Testis (tissue), 2 donors: ENCODE measurements at regions not wholly inside any gene's neighbourhood (a gene's known extent, or its start where the extent isn't known, plus 50 kb on each side); places are given as distances from the start of the nearest gene placed in this dataset.

Experiments used
- CTCF ChIP-seq, 3 experiments: fragments of 450-650 bp in 2 of 3; fragments of 200-600 bp in 1 of 3; sonication (generic) in 1 of 3; IDR thresholded peaks; one replicate each; pipeline ENCODE4 v1.5.1; 2016 to 2019; ENCODE audit warnings: antibody characterized with exemption in 3 of 3, mild to moderate bottlenecking in 2 of 3, moderate library complexity in 1 of 3
- POLR2A ChIP-seq: fragments of 450-650 bp; IDR thresholded peaks from one replicate; pipeline ENCODE4 v1.6.1; 2017; ENCODE audit warnings: antibody characterized with exemption, mild to moderate bottlenecking, moderate library complexity

GRCh38 chr1:200351826-200352549 is 57.8 kb downstream of the ZNF281 start:
- TF ChIP-seq CTCF (IDR thresholded peaks at IDR 0.05) (no peak), POLR2A (no peak)
